Loucy (cell line): ENCODE measurements at regions not wholly inside any gene's neighbourhood (a gene's known extent, or its start where the extent isn't known, plus 50 kb on each side); places are given as distances from the start of the nearest gene placed in this dataset.

ENCODE experiments used
- CTCF ChIP-seq: fragments of 200-600 bp; sonication (generic); conservative IDR thresholded peaks from 2 replicates; pipeline ENCODE4 v1.5.1; 2014; ENCODE audit warnings: mild to moderate bottlenecking, antibody characterized with exemption, low read length
- EZH2phosphoT487 ChIP-seq: fragments of 200-600 bp; IDR thresholded peaks from 2 replicates; pipeline ENCODE4 v1.6.1; 2018; ENCODE audit warnings: antibody characterized with exemption, mild to moderate bottlenecking, moderate library complexity, borderline replicate concordance

GRCh38 chr6:118382126-118382525 lies 166.0 kb upstream of the PLN start:
- TF ChIP-seq CTCF (no peak), EZH2phosphoT487 (no peak)
